GM18873 (cell line): ENCODE measurements at regions not wholly inside any gene's neighbourhood (a gene's known extent, or its start where the extent isn't known, plus 50 kb on each side); places are given as distances from the start of the nearest gene placed in this dataset.

ENCODE experiments used
- ATAC-seq: cut with Tn5 transposase; IDR thresholded peaks from one replicate; pipeline ENCODE4 v1.9.1; 2021; ENCODE audit warnings: mild to moderate bottlenecking, moderate library complexity, moderate number of reproducible peaks; ENCODE audit not compliant: unreplicated experiment, low FRiP score

- no peak for ATAC-seq
Measured at GRCh38 chr5:51024263-51024662, 357.8 kb downstream of the PARP8 start.

- no peak for ATAC-seq
Measured at GRCh38 chr5:51027271-51027670, 356.0 kb upstream of the ISL1 start.

- ATAC-seq: no peak
Measured at GRCh38 chr5:51028394-51028793, 354.9 kb upstream of the ISL1 start.

GRCh38 chr5:51033215-51033614, 350.0 kb upstream of the ISL1 start:
- ATAC-seq: no peak

- no peak for ATAC-seq
Measured at GRCh38 chr5:51034222-51034901, 348.9 kb upstream of the ISL1 start.

GRCh38 chr5:51039424-51040329, 343.6 kb upstream of the ISL1 start:
- ATAC-seq: no peak

- no peak for ATAC-seq
Measured at GRCh38 chr5:51043745-51044144, 339.5 kb upstream of the ISL1 start.

- ATAC-seq: no peak
Measured at GRCh38 chr5:51047369-51047768, 335.9 kb upstream of the ISL1 start.

- ATAC-seq: no peak
Measured at GRCh38 chr5:51053361-51053760, 329.9 kb upstream of the ISL1 start.

- no peak for ATAC-seq
Measured at GRCh38 chr5:51060953-51061352, 322.3 kb upstream of the ISL1 start.

- ATAC-seq: no peak
Measured at GRCh38 chr5:51072937-51073336, 310.3 kb upstream of the ISL1 start.

- ATAC-seq: no peak
Measured at GRCh38 chr5:51082741-51083140, 300.5 kb upstream of the ISL1 start.

GRCh38 chr5:51091816-51092215, 291.4 kb upstream of the ISL1 start:
- ATAC-seq: no peak

GRCh38 chr5:51095486-51095885, 287.8 kb upstream of the ISL1 start:
- ATAC-seq: no peak

GRCh38 chr5:51096859-51097258, 286.4 kb upstream of the ISL1 start:
- ATAC-seq: no peak

GRCh38 chr5:51099173-51099853, 283.9 kb upstream of the ISL1 start:
- no peak for ATAC-seq

GRCh38 chr5:51104556-51104955, 278.7 kb upstream of the ISL1 start:
- ATAC-seq: no peak

GRCh38 chr5:51109786-51110410, 273.4 kb upstream of the ISL1 start:
- ATAC-seq: no peak

GRCh38 chr5:51131266-51131665, 252.0 kb upstream of the ISL1 start:
- ATAC-seq: no peak

GRCh38 chr5:51138164-51138563, 245.1 kb upstream of the ISL1 start:
- ATAC-seq: no peak

- no peak for ATAC-seq
Measured at GRCh38 chr5:51148437-51148836, 234.8 kb upstream of the ISL1 start.
